WI38 (cell line): ENCODE measurements at regions not wholly inside any gene's neighbourhood (a gene's known extent, or its start where the extent isn't known, plus 50 kb on each side); places are given as distances from the start of the nearest gene placed in this dataset.

Experiments
- H3K4me3 ChIP-seq: 2 replicates; pipeline ENCODE4 v1.5.1; 2011; ENCODE audit warnings: low read depth, mild to moderate bottlenecking, control low read depth, low read length
- CTCF ChIP-seq: IDR thresholded peaks from 2 replicates; pipeline ENCODE4 v1.5.1; 2012; ENCODE audit warnings: low read depth, mild to moderate bottlenecking, control low read depth, low read length

DNA sequence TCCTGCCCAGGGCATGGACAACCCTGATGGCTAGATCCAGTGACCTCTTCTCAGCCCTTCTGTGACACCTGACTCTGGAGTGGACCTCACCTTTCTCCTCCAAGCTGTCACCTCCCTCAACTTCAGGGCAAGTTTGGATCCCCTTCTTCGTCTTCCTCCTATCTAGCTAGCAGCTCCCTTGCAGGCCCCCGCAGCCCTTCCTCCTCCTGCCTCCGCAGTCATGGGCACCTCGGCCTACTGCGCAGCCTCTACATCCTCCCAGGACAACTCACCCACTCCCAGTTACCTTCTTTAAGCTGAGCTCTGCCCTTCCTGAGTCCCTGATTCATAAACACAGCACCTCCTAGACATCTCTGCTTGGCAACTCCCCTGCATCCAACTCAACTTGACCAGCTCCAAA lies 61.3 kb upstream of the ID3 start:
- H3K4me3 ChIP-seq: no peak overlapping the region
- TF ChIP-seq CTCF: no peak

GRCh38 chr1:23619299-23620188 lies 60.2 kb upstream of the ID3 start:
- TF ChIP-seq CTCF: no peak
- H3K4me3 ChIP-seq: no peak overlapping the region

DNA sequence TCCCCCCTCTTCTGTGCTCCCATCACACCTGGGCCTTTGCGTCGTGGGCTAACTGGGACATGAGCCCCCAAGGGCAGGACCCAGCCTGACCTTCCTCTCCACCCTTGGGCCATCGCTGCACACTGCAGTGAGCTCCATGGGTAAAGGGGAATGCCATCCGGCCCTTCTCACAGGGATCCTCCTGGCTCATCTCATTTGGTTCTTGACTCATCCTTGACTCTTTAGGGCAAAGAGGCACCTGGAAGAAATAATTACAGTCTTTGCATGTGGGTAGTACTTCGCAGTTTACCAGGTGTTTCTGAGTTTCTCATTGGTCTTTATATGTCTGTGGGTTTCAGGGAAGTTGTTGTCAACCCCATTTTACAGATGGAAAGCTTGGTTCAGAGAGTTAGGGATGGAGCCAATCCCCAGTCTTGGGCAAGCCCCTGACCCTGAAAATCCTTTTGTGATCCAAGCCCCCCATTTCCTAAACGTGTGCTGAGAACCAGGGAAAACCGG lies 59.3 kb upstream of the ID3 start:
- no peak for TF ChIP-seq CTCF
- no peak overlapping the region for H3K4me3 ChIP-seq

DNA sequence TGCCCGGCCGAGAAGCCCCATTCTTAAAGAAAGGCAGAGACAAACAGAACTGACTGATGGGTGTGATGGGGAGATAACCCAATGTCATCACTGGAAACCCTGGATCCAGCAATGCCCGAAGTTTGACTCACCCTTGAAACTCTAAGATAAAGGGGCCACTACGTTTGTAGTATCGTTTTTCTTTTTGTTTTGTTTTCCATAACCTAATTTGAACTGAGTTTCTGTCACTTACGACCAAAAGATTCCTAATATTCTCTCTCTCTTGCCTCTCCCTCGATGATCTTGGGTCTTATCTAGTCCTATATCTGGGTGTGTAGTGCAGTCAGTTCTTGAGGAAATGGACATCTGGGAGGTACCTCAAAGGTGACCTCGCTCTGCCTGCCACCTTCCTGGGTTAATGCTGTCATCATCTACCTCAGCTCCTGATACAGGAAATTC lies 57.8 kb upstream of the ID3 start:
- TF ChIP-seq CTCF: no peak
- no peak overlapping the region for H3K4me3 ChIP-seq

GRCh38 chr1:23616292-23616824 lies 57.1 kb upstream of the ID3 start:
- TF ChIP-seq CTCF: no peak
- H3K4me3 ChIP-seq: no peak overlapping the region

GRCh38 chr1:23615852-23616251 lies 56.6 kb upstream of the ID3 start:
- TF ChIP-seq CTCF: no peak
- no peak overlapping the region for H3K4me3 ChIP-seq

GRCh38 chr1:23615423-23615822 lies 56.1 kb upstream of the ID3 start:
- TF ChIP-seq CTCF: no peak

More at GRCh38 chr1:23615423-23615822, 56.1 kb upstream of the ID3 start:
- H3K4me3 ChIP-seq: no peak overlapping the region
